ENCODE measurements at regions not wholly inside any gene's neighbourhood (a gene's known extent, or its start where the extent isn't known, plus 50 kb on each side); places are given as distances from the start of the nearest gene placed in this dataset.

DNA sequence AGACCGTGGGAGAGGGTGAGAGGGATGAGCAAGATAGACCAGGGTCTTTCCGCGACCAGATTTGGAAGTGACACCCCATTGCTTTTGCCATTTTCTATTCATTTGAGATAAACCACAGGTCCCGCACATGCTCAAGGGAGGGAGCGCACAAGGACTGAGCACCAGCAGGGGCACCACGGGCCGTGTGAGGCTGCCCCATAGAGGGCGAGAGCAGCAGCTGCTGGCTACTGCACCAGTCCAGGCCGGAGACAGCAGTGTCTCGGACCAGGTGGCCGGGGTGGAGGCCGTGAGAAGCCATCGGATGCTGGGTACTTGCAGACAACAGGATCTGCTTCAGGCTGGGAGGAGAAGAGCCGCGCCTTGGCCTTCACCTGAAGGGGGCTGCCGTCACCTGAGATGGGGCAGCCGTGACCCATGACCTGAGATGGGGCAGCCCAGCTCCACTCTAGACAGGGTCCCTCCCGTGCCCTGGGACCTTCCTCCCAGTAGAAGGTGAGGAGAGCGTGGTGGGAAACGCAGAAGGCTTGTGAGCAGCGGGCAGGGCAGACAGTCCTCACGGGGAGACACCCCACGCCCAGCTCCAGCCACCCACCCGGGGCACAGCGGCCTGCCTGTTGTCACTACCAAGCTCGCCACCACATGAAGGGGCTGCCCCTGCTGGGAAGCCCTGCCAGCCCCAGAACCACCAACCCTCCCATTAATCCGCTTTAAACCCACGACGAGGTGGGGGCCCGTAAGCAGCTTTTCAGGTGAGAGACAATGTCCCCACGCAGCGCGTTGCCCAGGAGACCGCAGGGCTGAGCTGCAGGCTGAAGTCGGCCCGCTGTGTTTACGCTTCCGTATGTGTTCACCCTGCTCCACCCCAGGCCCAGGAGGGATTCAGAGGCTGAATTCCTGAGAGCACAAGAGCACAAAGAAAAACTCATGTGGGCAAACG is 61.7 kb upstream of the FBRSL1 start:
- H3K9me3 ChIP-seq: no peaks in the 10 kb centered on the region
- intact Hi-C loops (cut with DNase I; ENCODE audit: low total_unique reads): no loop called here
- H3K27me3 ChIP-seq: no peaks in the 10 kb centered on the region
- no peak overlapping the region for H3K4me3 ChIP-seq
- H3K4me1 ChIP-seq: peaks cover 0 to 4% of the 10 kb centered on the region in 2 donors
- TF ChIP-seq POLR2A (IDR thresholded peaks at IDR 0.05): no peak
- TF ChIP-seq, protein P1, sequence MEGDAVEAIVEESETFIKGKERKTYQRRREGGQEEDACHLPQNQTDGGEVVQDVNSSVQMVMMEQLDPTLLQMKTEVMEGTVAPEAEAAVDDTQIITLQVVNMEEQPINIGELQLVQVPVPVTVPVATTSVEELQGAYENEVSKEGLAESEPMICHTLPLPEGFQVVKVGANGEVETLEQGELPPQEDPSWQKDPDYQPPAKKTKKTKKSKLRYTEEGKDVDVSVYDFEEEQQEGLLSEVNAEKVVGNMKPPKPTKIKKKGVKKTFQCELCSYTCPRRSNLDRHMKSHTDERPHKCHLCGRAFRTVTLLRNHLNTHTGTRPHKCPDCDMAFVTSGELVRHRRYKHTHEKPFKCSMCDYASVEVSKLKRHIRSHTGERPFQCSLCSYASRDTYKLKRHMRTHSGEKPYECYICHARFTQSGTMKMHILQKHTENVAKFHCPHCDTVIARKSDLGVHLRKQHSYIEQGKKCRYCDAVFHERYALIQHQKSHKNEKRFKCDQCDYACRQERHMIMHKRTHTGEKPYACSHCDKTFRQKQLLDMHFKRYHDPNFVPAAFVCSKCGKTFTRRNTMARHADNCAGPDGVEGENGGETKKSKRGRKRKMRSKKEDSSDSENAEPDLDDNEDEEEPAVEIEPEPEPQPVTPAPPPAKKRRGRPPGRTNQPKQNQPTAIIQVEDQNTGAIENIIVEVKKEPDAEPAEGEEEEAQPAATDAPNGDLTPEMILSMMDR (IDR thresholded peaks at IDR 0.05): no peak
- H3K36me3 ChIP-seq: no peaks in the 10 kb centered on the region
- no peak overlapping the region for H3K27ac ChIP-seq
- no peak for DNase-seq

- Histone ChIP-seq H3K4me3 (no peak overlapping the region), H3K27ac (no peak overlapping the region), H3K4me1 (peaks cover 0 to 4% of the 10 kb centered on the region in 2 donors), H3K36me3 (no peaks in the 10 kb centered on the region), H3K27me3 (no peaks in the 10 kb centered on the region), H3K9me3 (no peaks in the 10 kb centered on the region)
- intact Hi-C loops (cut with DNase I; ENCODE audit: low total_unique reads): no loop called here
- no peak for DNase-seq
- TF ChIP-seq POLR2A (IDR thresholded peaks at IDR 0.05): no peak
- TF ChIP-seq, protein P1 (IDR thresholded peaks at IDR 0.05): no peak
Measured at GRCh38 chr12:132427174-132427768, 62.7 kb upstream of the FBRSL1 start.

GRCh38 chr12:132426349-132427173 is 63.4 kb upstream of the FBRSL1 start:
- no peak for DNase-seq
- no peak for TF ChIP-seq POLR2A (IDR thresholded peaks at IDR 0.05)
- TF ChIP-seq, protein P1 (IDR thresholded peaks at IDR 0.05): no peak
- peaks cover 0 to 4% of the 10 kb centered on the region in 2 donors for H3K4me1 ChIP-seq
- H3K36me3 ChIP-seq: no peaks in the 10 kb centered on the region
- H3K9me3 ChIP-seq: no peaks in the 10 kb centered on the region
- no peaks in the 10 kb centered on the region for H3K27me3 ChIP-seq
- H3K27ac ChIP-seq: no peak overlapping the region
- intact Hi-C loops (cut with DNase I; ENCODE audit: low total_unique reads): no loop called here
- H3K4me3 ChIP-seq: no peak overlapping the region

DNA sequence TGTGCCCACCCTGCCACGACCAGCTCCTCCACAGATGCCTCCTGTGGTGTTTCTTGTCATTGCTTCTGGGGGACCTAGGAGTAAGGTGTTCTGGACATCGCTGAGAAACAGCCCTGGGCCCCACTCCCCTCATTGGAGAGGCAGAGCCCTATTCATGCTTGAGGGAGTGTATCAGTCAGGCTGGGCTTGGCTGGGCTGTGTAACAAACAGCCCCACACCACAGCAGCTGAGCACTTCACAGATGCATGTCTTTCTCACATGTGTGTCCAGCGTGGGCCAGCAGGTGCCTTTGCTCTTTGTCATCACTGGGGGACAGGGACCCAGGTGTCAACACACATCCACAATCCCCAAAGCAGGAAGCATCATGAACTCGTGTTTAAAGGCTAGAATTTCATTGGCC is 65.1 kb upstream of the FBRSL1 start:
- Histone ChIP-seq H3K27ac (no peak overlapping the region), H3K9me3 (no peaks in the 10 kb centered on the region), H3K4me1 (no peaks in the 10 kb centered on the region), H3K4me3 (no peak overlapping the region), H3K36me3 (no peaks in the 10 kb centered on the region), H3K27me3 (no peaks in the 10 kb centered on the region)
- intact Hi-C loops (cut with DNase I; ENCODE audit: low total_unique reads): no loop called here
- TF ChIP-seq POLR2A (IDR thresholded peaks at IDR 0.05): no peak
- TF ChIP-seq, protein P1 (IDR thresholded peaks at IDR 0.05): no peak
- no peak for DNase-seq

Data from uterus (tissue), 3 donors.